ENCODE measurements at regions not wholly inside any gene's neighbourhood (a gene's known extent, or its start where the extent isn't known, plus 50 kb on each side); places are given as distances from the start of the nearest gene placed in this dataset.

GRCh38 chr2:125680809-125681208, 975.1 kb upstream of the GYPC start:
- H3K9ac ChIP-seq (ENCODE audit: insufficient read depth, low read length, poor library complexity, severe bottlenecking): no peak overlapping the region
- H2AFZ ChIP-seq (ENCODE audit: insufficient read depth, low read depth, low read length, poor library complexity, severe bottlenecking): no peak overlapping the region
- H3K27me3 Mint-ChIP-seq (ENCODE audit: low read depth in 3 of 3): no peaks in the 10 kb centered on the region
- no peaks in the 10 kb centered on the region for H3K4me1 ChIP-seq (ENCODE audit: control insufficient read depth in 1 of 2, insufficient read depth in 2 of 2, low read length in 2 of 2)
- H3K36me3 Mint-ChIP-seq: no peaks in the 10 kb centered on the region
- H3K27ac Mint-ChIP-seq: no peak overlapping the region
- no peak for DNase-seq
- H3K27ac ChIP-seq (ENCODE audit: low read depth in 1 of 2, low read length in 2 of 2): no peak overlapping the region
- H3K4me3 ChIP-seq (replicated peaks in 1 of 3; ENCODE audit: low read depth in 2 of 3, low read length in 3 of 3): no peak overlapping the region
- peaks cover 3 to 14% (median 7%) of the 10 kb centered on the region in 7 donors for H3K9me3 Mint-ChIP-seq
- no peak overlapping the region for H3K4me2 ChIP-seq (replicated peaks; ENCODE audit: extremely low read depth, low read length, poor library complexity, severe bottlenecking)
- no peaks in the 10 kb centered on the region for H3K4me1 Mint-ChIP-seq
- H3K4me3 Mint-ChIP-seq: no peak overlapping the region
- TF ChIP-seq CTCF (IDR thresholded peaks at IDR 0.05): no peak
- H4K20me1 ChIP-seq (ENCODE audit: insufficient read depth, low read length): no peaks in the 10 kb centered on the region
- 88% methylated on average over 2 of the region's 4 CpGs for WGBS (ENCODE audit: insufficient coverage)
- H3K79me2 ChIP-seq (ENCODE audit: insufficient read depth, low read length): no peaks in the 10 kb centered on the region
- H3K27me3 ChIP-seq (ENCODE audit: control insufficient read depth in 2 of 2, insufficient read depth in 2 of 2, low read length in 2 of 2): no peaks in the 10 kb centered on the region
- intact Hi-C loops (cut with micrococcal nuclease): no loop called here
- H3K36me3 ChIP-seq (replicated peaks in 1 of 2; ENCODE audit: control insufficient read depth in 1 of 2, insufficient read depth in 2 of 2, low read length in 2 of 2): no peaks in the 10 kb centered on the region
- H3K9me3 ChIP-seq (replicated peaks in 1 of 2; ENCODE audit: control insufficient read depth in 1 of 2, insufficient read depth in 1 of 2, low read length in 2 of 2): peaks cover 0 to 14% of the 10 kb centered on the region in 2 donors

GRCh38 chr2:125681576-125681975, 974.4 kb upstream of the GYPC start:
- Mint-ChIP-seq H3K9me3 (peaks cover 4 to 14% (median 7%) of the 10 kb centered on the region in 7 donors), H3K4me1 (no peaks in the 10 kb centered on the region), H3K27ac (no peak overlapping the region), H3K36me3 (no peaks in the 10 kb centered on the region), H3K27me3 (ENCODE audit: low read depth in 3 of 3) (no peaks in the 10 kb centered on the region), H3K4me3 (no peak overlapping the region)
- Histone ChIP-seq H3K9me3 (replicated peaks in 1 of 2; ENCODE audit: control insufficient read depth in 1 of 2, insufficient read depth in 1 of 2, low read length in 2 of 2) (peaks cover 0 to 14% of the 10 kb centered on the region in 2 donors), H3K36me3 (replicated peaks in 1 of 2; ENCODE audit: control insufficient read depth in 1 of 2, insufficient read depth in 2 of 2, low read length in 2 of 2) (no peaks in the 10 kb centered on the region), H3K27me3 (ENCODE audit: control insufficient read depth in 2 of 2, insufficient read depth in 2 of 2, low read length in 2 of 2) (no peaks in the 10 kb centered on the region), H2AFZ (ENCODE audit: insufficient read depth, low read depth, low read length, poor library complexity, severe bottlenecking) (no peak overlapping the region), H3K9ac (ENCODE audit: insufficient read depth, low read length, poor library complexity, severe bottlenecking) (no peak overlapping the region), H4K20me1 (ENCODE audit: insufficient read depth, low read length) (no peaks in the 10 kb centered on the region), H3K4me3 (replicated peaks in 1 of 3; ENCODE audit: low read depth in 2 of 3, low read length in 3 of 3) (no peak overlapping the region), H3K27ac (ENCODE audit: low read depth in 1 of 2, low read length in 2 of 2) (no peak overlapping the region), H3K79me2 (ENCODE audit: insufficient read depth, low read length) (no peaks in the 10 kb centered on the region), H3K4me2 (replicated peaks; ENCODE audit: extremely low read depth, low read length, poor library complexity, severe bottlenecking) (no peak overlapping the region), H3K4me1 (ENCODE audit: control insufficient read depth in 1 of 2, insufficient read depth in 2 of 2, low read length in 2 of 2) (no peaks in the 10 kb centered on the region)
- no CpG with 5 or more reads among the region's 1 CpG for WGBS (ENCODE audit: insufficient coverage)
- TF ChIP-seq CTCF (IDR thresholded peaks at IDR 0.05): no peak
- intact Hi-C loops (cut with micrococcal nuclease): no loop called here
- DNase-seq: no peak
